GM18517 (cell line): ENCODE measurements at regions not wholly inside any gene's neighbourhood (a gene's known extent, or its start where the extent isn't known, plus 50 kb on each side); places are given as distances from the start of the nearest gene placed in this dataset.
"Not testable (repeated sequence)": the region's sequence is repeated elsewhere in the genome, so short reads cannot be mapped to it uniquely, and the experiment has no call there.

ENCODE experiments used
- ATAC-seq: cut with Tn5 transposase; IDR thresholded peaks from one replicate; pipeline ENCODE4 v1.9.1; 2021; ENCODE audit warnings: mild to moderate bottlenecking, moderate library complexity; ENCODE audit not compliant: unreplicated experiment

DNA sequence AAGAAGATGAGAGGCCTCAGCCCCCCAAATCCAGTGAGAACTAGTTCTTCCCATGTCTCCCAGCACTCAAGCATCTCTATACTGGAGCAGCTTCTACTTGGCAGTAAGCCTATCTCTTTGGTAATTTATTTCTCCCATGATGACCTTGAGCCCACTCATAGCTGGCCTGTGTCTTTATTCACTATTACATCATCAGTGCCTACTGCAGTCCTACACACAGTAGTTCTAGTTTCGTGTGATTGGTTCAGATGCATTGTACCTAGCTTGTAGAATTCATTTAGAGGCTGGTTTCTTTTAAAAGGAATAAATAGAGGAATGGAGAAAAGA is 255.6 kb upstream of the ZFP64 start:
- no peak for ATAC-seq

DNA sequence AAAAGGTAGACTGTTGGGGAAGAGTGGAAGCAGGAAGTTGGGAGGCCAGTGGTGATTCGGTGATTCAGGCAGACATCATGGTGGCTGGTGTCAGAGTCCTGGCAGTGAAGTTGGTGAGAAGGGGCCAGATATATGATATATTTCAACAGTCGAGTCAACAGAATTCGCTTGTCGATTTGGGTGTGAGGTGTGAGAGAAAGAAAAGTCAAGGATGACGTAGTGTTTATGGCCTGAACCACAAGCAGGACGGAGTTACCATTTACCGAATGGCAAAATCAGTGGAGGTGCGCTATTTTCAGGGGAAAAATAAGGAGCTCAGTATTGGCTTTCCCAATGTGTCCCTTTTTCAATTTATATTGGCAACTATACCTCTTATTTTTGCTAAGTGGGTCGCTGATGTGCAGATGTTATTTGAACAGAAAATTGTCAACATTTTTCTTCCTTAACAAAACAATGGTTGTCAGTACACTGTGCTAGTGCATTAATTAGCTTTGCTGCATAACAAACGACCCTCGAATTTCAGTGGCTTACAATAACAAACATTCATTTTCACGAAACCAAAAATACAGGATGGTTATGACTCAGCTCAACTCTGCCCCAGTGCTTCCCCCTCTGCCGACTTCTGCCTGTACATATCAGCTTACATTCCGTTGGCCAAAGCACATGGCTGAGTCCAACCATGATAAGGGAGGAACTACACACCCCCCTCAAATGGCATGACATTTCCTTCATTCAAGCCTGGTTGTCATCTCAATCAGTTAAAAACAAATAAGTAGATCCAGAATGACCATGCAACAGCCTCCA is 255.0 kb upstream of the ZFP64 start:
- no peak for ATAC-seq

DNA sequence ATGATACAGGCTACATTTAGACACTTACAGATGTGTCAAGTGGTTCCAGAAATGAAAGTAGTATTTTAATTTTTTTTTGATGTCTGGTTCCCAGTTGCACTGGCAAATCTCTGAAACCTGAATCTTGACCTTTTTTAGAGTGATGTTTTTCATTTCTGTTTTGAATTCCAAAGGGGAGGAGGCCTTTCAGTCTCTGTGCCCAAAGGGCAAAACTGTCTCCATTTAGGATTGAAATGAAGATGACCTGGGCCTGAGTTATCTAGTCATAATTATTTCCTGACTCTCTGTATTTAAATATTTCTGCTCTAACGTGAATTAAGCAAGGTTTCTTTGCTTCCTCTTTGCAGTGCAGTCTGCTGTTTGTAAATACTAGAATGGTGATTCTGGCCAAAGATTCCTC is 252.9 kb upstream of the ZFP64 start:
- no peak for ATAC-seq

DNA sequence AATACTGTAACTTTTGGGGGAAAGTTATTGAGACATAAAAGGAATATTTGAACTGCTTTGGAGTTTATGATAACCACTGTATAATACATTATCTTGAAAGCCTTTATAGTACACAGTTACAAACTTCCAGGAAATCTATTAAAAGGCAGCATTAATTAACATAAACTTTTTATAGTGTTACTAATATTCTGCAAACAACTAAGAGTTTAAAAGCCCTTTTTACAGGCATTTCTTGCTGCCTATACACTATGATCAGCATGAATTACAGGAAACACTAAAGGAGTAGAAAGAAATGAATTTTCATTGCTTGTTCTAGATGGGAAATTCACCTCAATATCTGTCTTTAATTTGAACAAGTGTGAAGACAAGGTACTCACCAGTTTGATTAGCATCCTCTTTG is 252.3 kb upstream of the ZFP64 start:
- no peak for ATAC-seq

DNA sequence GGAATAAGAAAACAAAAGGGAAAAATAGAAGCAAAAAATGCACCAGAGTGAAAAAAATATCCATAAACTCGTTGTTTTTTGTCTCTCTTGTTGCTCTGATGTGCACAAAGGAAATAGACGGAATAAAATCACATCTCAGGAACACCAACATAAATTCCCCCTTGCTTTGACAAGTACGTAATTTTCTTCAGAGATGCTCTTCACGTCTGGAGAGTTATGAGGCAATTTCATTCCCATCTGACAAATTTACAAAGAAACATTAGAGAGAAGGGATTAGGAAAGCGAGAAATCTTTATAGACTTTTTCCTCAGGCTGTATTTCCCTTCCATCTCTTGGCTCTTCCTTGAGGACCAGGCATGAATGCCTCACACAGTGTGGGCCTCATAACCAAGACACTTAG is 250.1 kb upstream of the ZFP64 start:
- ATAC-seq: no peak

DNA sequence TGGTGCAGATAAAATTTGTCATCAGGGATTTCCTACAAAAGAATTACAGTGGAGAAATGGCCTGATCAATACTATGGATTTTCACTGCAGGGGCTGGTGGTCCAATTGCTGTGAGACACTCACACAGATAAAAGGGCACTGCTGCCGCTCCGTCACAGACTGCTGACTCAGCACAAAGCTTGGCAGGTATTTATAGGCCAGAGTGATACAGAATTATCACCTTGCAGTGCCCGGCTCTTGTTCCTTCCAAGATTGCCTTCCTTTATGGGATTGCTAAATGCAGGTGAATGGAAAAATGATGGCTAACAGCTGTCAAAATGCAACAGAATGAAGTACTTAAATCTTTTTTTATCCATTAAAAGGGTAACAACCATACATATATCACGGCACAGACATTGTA is 247.8 kb upstream of the ZFP64 start:
- no peak for ATAC-seq

DNA sequence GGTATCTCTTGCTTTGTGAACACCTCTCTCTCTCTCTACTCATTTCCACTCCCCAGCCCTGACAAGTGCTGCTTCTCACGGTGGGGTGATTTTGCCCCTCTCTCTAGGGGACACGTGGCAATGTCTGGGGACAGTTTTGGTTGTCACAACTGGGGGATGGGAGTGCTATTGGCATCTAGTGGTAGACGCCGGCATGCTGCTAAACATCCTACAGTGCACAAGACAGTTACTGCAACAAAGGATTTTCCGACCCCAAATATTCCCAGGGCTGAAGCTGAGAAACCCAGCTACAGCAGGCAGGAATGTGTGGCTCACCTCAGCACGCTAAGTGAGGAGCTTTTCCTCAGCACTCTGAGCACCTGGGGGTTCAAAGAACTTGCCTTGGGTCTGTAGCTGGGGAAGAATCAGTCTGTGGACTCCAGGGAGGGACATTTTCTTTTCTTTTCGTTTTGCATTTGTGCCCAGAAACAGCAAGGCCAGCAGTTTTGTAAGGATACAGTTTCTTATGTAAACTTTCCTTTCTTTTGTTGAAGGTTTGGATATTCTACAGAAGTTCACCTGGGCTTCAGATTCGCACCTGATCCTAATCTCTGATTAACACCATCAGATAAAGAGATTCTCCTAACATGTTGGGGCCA is 246.9 kb upstream of the ZFP64 start:
- no peak for ATAC-seq

DNA sequence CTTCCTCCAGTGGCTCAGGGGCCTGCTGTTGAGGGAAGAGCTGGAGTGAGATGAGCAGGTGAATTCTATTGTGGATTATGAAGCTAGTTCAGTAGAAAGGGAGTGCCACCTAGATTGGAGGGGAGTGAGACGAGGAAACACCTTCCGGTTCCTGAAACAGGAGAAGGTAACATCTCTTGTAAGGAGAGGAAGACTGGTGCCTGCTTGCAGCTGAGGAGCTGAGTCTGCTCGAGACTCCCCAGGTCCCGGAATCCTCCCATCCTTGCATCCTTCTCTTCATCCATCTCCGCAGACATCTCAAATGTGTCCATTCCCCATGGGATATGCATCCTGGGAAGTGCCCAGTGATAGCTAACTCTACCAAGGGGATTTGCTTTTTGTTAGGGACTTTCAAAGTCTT is 242.9 kb upstream of the ZFP64 start:
- ATAC-seq: no peak

DNA sequence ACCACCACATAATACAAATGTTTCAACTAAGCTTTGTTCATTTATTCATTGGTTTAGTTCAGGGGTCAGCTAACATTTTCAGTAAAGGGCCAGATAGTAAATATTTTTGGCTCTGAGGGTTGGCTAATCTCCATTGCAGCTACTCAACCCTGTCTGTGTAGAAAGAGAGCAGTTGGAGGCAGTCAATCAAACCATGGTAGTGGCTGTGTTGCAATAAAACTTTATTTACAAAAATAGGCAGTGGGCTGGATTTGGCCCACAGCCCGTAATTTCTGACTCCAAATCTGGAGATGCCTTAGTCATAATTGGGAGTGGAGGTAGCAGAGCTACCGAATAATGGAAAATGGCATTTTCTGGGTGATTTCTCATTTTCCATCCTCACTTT is 242.5 kb upstream of the ZFP64 start:
- ATAC-seq: no peak

DNA sequence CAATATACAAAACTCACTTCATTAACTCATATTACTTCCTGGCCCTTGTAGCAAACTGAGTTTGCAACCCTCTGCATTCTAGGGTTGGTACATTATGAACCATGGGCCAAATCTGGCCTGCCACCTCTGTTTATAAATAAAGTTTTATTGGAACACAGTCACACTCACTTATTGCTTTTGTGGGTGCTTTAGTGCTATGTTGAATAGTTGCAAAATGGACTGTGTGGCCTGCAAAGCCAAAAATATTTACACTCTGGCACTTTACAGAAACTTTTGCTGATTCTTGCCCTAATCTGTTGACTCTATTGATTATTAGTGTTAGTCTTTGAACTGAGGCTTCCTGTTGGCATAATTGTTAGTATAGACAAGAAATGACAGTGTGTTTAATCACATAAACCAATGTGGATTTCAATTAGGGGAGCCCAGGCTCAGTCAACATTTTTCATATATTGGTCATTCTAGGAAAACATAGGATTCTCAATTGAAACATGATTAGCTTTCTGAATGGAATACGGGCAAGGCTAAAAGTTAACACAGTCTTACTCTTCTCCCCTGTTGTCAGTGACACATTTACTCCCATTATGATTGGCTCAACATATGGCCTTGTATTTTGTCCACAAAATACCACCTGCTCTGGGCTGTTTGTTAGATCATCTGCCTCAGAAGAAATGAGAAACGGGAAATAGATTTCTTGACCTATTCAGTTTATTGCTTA is 241.9 kb upstream of the ZFP64 start:
- no peak for ATAC-seq

DNA sequence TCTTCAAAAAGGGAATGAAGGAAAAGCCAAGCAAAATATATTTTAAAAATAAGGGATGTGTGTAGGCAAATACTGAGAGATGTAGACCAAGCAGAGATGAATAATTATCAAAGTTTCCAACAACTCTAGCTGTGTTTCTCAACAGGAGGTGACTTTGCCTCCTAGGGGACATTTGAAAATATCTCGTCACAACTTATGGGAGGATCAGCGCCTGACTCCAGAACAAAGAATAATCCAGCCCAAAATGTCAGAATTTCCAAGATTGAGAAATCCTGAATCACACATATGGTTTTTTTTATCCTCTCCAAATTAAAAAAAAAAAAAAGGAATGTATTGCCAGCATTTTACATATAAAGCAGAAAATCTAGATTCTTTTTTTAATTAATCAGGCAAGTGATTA is 241.2 kb upstream of the ZFP64 start:
- ATAC-seq: no peak

DNA sequence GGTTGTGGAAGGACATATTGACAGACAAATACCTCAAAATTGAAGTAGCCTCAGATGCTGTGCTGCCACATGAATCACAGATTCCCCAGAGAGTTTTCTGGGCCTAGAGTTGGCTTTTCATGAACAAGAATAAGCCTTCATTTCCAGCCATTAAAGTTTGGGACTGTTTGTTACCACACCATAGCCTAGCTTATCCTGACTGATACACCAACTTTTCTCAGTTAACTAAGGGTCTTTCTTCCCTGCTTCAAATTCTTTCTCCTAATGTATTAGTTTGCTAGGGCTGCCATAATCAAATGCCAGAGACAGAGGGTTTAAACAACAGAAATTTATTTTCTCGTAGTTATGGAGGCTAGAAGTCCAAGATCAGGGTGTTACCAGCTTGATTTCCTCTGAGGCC is 237.4 kb upstream of the ZFP64 start:
- no peak for ATAC-seq

DNA sequence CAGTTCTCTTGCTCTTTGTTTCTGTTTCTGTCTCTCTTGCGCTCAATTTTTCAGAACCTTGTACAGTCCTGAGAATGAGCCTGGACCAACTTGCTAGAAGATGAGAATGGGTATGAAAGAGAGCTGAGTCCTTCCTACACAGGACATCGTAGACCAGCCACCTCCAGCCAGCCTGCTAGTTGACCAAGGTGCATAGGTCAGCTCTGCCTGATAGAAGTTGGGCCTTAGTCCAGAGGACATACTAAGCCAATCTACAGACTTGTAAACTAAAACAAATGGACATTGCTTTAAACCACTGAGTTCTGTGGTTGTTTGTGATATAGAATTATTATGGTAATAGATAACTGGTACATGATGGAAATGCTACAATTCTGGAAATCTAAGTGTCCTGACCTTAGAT is 236.4 kb upstream of the ZFP64 start:
- ATAC-seq: no peak

DNA sequence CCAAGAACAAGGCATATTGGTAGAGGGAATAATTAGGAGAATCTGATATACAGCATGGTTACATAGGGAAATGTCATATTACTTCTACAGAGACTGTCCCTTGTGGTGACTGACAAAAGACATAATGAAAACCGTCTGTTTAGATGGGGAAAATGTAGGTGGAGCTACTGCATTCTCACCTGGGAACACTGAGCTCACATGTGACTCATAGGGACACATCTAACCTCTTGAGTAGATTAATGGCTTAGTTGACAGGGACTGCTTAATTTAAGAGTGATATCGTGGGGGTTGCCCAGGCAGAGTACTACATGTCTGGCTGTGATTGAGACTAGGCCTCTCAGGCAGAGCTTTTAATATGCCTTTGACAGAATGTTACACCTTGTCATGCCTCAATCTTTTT is 235.3 kb upstream of the ZFP64 start:
- no peak for ATAC-seq

DNA sequence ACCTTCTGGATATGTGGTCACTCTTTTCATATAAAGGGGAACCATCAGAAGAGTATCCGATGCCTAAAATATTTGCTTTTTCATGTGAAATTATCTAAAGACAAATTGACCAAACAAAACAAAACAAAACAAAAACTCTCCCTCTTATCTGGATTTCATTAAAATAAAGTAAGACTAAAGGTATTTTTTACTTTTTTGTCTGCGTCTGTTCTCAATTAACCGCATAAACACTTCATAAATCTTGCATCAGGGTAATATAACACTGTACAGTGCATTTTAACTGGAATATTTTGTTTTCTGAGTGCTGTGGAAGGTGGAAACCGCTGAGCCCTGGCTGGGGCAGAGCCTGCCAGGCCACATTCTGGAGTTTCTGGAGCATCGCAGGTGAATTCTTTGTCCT is 234.1 kb upstream of the ZFP64 start:
- ATAC-seq: no peak

DNA sequence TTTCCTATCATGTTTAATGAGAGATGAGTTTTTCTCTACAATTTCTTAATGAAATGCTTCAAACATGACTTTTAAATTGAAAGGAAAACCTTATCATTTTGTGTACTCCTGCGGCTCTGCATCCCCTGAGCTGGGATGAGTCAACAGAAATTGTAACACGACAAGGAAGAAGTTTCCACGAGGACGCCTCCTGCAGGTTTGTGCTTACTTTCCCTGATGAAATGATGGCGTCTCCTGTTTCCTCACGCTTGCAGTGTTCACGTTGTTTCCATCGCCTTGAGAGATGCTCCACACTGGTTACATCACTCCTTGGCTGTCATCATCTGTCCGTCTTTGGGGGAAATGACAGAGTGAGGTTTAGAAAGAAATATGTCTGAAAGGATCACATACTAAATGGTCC is 233.7 kb upstream of the ZFP64 start:
- ATAC-seq: no peak

DNA sequence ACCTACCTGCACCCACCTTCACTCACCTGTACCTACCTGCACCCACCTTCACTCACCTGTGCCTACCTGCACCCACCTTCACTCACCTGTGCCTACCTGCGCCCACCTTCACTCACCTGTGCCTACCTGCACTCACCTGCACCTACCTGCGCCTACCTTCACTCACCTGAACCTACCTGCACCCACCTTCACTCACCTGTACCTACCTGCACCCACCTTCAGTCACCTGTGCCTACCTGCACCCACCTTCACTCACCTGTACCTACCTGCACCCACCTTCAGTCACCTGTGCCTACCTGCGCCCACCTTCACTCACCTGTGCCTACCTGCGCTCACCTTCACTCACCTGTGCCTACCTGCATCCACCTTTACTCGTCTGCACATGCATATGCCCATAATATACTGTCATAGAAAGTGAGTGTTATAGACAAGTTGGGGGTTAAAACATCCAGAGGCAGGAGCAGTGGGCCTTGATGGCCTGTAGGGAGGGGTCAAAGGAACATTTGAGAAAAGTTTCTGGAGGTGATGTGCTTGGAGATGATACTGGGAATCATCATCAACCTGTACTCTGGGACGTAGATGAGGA is 232.9 kb upstream of the ZFP64 start:
- ATAC-seq: not testable (repeated sequence)

DNA sequence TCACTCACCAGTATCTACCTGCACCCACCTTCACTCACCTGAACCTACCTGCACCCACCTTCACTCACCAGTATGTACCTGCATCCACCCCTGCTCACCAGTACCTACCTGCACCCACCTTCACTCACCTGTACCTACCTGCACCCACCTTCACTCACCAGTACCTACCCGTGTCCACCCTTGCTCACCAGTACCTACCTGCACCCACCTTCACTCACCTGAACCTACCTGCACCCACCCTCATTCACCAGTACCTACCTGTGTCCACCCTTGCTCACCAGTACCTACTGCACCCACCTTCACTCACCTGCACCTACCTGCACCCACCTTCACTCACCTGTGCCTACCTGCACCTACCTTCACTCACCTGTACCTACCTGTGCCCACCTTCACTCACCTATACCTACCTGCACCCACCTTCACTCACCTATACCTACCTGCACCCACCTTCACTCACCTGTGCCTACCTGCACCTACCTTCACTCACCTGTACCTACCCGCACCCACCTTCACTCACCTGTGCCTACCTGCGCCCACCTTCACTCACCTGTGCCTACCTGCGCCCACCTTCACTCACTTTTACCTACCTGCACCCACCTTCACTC is 232.1 kb upstream of the ZFP64 start:
- ATAC-seq: not testable (repeated sequence)

DNA sequence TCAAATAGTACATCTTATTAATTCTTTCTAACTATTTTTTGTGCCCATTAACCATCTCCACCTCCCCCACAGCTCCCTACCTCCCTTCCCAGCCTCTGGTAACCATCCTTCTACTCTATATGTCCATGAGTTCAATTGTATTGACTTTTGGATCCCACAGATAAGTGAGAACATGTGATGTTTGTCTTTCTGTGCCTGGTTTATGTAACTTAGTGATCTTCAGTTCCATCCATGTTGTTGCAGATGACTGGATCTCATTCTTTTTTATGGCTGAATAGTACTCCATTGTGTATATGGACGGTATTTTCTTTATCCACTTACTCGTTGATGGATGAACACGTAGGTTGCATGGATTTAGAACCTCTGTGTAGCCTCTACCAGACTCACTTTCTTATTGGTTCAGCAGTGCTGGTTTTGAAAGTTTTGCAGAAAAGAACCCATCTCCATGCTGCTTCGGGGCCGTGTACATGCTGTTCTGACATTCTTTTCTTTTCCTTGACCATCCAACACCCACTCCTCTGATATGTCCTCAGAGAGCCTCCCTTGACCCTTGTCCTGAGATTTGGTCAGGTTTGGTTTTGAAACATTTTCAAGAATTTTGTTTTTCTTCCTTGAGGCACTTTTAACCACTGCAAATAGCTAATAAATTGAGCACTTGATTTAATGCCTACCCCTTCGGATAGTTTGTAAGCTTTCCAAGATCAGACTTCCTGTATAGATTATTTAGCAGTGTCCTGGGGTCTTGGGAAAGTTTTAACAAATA is 231.2 kb upstream of the ZFP64 start:
- no peak for ATAC-seq

DNA sequence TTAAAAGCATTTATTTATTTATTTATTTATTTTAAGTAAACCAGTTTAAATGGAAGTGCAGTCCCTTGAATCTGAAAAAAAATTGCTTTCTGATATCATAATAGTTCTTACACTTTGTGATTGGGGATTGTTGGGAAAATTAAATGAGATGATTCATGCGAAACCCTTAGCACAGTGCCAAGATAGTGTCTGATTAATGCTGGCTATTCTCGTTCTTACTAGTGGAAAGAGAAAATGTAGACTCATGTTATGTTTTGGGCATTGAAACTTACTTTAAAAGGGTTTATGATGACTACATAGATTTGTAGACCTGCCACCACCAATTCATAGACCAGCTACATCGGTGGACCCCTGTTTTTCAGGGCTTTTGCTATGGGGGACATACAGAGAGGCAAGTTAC is 229.2 kb upstream of the ZFP64 start:
- no peak for ATAC-seq

DNA sequence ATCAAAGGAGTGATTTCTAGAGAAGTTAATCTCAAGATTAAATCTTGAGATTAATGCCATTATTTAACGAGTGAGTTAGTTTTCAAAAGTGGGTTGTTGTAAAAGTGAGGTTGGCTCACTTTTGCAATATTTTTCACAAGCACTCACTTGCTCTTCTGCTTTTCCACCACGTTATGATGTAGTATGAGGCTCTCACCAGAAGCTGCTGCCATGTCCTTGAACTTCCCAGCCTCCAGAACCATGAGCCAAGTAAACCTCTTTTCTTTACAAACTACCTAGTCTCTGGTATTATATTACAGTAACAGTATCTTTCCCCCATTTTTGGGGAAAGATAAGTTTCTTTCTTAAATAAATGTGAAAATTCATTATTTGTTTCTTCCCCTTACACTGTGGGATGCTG is 227.6 kb upstream of the ZFP64 start:
- ATAC-seq: no peak
